GM18507 (cell line): ENCODE measurements at regions not wholly inside any gene's neighbourhood (a gene's known extent, or its start where the extent isn't known, plus 50 kb on each side); places are given as distances from the start of the nearest gene placed in this dataset.
"Not testable (repeated sequence)": the region's sequence is repeated elsewhere in the genome, so short reads cannot be mapped to it uniquely, and the experiment has no call there.

Experiments
- DNase-seq: peaks from one replicate; pipeline ENCODE4 v3.0.0; 2011; ENCODE audit warnings: low read depth; ENCODE audit not compliant: insufficient read length; ENCODE audit errors: extremely low spot score
- FAIRE-seq: peaks from 2 replicates; lab custom pipeline; 2011; peaks lifted over from hg19 to GRCh38; lab: Jason Lieb, UNC

- DNase-seq = no peak
- no peak for FAIRE-seq
These were observed 315.4 kb upstream of the LRRC3B start for GRCh38 chr3:26307192-26307591.

GRCh38 chr3:26307787-26308186 is 314.8 kb upstream of the LRRC3B start:
- no peak for DNase-seq
- no peak for FAIRE-seq

- no peak for DNase-seq
- FAIRE-seq = no peak
These were observed 314.1 kb upstream of the LRRC3B start for GRCh38 chr3:26308454-26308853.

- DNase-seq, FAIRE-seq: not testable (repeated sequence)
These were observed 313.0 kb upstream of the LRRC3B start for GRCh38 chr3:26309536-26309935.

GRCh38 chr3:26312816-26313215 is 309.8 kb upstream of the LRRC3B start:
- DNase-seq = no peak
- no peak for FAIRE-seq

- DNase-seq (no peak), FAIRE-seq (no peak)
These were observed 306.1 kb upstream of the LRRC3B start for GRCh38 chr3:26316472-26316871.

- DNase-seq, FAIRE-seq: not testable (repeated sequence)
These were observed 298.8 kb upstream of the LRRC3B start for GRCh38 chr3:26323741-26324140.

GRCh38 chr3:26340001-26340400 is 282.6 kb upstream of the LRRC3B start:
- FAIRE-seq (no peak), DNase-seq (no peak)

- FAIRE-seq (no peak), DNase-seq (no peak)
These were observed 278.9 kb upstream of the LRRC3B start for GRCh38 chr3:26343647-26344046.

- no peak for DNase-seq
- FAIRE-seq = no peak
These were observed 277.0 kb upstream of the LRRC3B start for GRCh38 chr3:26345613-26346012.

GRCh38 chr3:26346497-26346896 is 276.1 kb upstream of the LRRC3B start:
- no peak for DNase-seq
- no peak for FAIRE-seq

GRCh38 chr3:26347150-26347549 is 275.4 kb upstream of the LRRC3B start:
- DNase-seq = no peak
- no peak for FAIRE-seq

GRCh38 chr3:26350853-26351252 is 271.7 kb upstream of the LRRC3B start:
- FAIRE-seq = no peak
- DNase-seq = no peak

GRCh38 chr3:26353097-26353496 is 269.5 kb upstream of the LRRC3B start:
- no peak for FAIRE-seq
- DNase-seq = no peak

GRCh38 chr3:26358405-26358804 is 264.2 kb upstream of the LRRC3B start:
- FAIRE-seq (no peak), DNase-seq (no peak)

GRCh38 chr3:26365706-26366105 is 256.9 kb upstream of the LRRC3B start:
- no peak for FAIRE-seq

GRCh38 chr3:26368312-26368711 is 254.3 kb upstream of the LRRC3B start:
- no peak for FAIRE-seq
- no peak for DNase-seq

More at GRCh38 chr3:26365706-26366105, 256.9 kb upstream of the LRRC3B start:
- DNase-seq = no peak

GRCh38 chr3:26369133-26369532 is 253.4 kb upstream of the LRRC3B start:
- DNase-seq = no peak
- FAIRE-seq = no peak

GRCh38 chr3:26375843-26376530 is 246.6 kb upstream of the LRRC3B start:
- FAIRE-seq = no peak
- no peak for DNase-seq

- FAIRE-seq (no peak), DNase-seq (no peak)
These were observed 241.2 kb upstream of the LRRC3B start for GRCh38 chr3:26381411-26381810.

GRCh38 chr3:26406636-26407035 is 215.9 kb upstream of the LRRC3B start:
- no peak for FAIRE-seq
- no peak for DNase-seq

GRCh38 chr3:26418553-26418952 is 204.0 kb upstream of the LRRC3B start:
- no peak for DNase-seq
- no peak for FAIRE-seq
